Keratinocyte (primary cell): ENCODE measurements at regions not wholly inside any gene's neighbourhood (a gene's known extent, or its start where the extent isn't known, plus 50 kb on each side); places are given as distances from the start of the nearest gene placed in this dataset.

Experiments used
- EZH2 ChIP-seq: IDR thresholded peaks from one replicate; pipeline ENCODE4 v1.6.1; 2012; ENCODE audit warnings: inconsistent platforms, mild to moderate bottlenecking, low read length, moderate library complexity
- TF ChIP-seq, protein P1 (sequence below), 3 experiments: IDR thresholded peaks in 1 of 3; conservative IDR thresholded peaks in 1 of 3; optimal IDR thresholded peaks in 1 of 3; 2 replicates in 2 of 3; 3 replicates in 1 of 3; pipeline versions ENCODE3 to v1.5.1; 2011; ENCODE audit warnings: low read length in 3 of 3, mild to moderate bottlenecking in 3 of 3, moderate library complexity in 2 of 3, control low read depth in 1 of 3, inconsistent platforms in 1 of 3; ENCODE audit not compliant: insufficient read depth in 2 of 3; ENCODE audit errors: extremely low read depth in 1 of 3

DNA sequence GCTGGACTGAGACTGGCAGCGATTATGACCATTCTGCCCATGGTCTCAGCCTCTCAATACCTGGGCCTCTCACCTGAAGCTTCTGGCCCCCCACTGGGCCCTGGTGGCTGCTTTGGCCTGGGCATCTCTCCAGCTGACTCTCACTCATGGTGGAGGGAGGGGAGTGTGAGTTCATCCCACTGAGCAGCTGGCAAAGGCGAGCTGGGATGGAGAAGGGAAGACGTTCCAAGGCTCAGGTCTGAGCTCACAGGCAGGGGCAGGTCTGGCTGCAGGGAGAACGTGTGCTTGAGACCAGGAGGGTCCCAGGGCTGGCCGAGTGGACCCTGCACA, 103.5 kb downstream of the TMEM121 start:
- TF ChIP-seq, protein P1, sequence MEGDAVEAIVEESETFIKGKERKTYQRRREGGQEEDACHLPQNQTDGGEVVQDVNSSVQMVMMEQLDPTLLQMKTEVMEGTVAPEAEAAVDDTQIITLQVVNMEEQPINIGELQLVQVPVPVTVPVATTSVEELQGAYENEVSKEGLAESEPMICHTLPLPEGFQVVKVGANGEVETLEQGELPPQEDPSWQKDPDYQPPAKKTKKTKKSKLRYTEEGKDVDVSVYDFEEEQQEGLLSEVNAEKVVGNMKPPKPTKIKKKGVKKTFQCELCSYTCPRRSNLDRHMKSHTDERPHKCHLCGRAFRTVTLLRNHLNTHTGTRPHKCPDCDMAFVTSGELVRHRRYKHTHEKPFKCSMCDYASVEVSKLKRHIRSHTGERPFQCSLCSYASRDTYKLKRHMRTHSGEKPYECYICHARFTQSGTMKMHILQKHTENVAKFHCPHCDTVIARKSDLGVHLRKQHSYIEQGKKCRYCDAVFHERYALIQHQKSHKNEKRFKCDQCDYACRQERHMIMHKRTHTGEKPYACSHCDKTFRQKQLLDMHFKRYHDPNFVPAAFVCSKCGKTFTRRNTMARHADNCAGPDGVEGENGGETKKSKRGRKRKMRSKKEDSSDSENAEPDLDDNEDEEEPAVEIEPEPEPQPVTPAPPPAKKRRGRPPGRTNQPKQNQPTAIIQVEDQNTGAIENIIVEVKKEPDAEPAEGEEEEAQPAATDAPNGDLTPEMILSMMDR (optimal IDR thresholded peaks at IDR 0.05 in 1 of 3, IDR thresholded peaks at IDR 0.05 in 1 of 3, conservative IDR thresholded peaks at IDR 0.05 in 1 of 3; ENCODE audit: extremely low read depth in 1 of 3, insufficient read depth in 2 of 3, low read length in 3 of 3): no peak
- no peak for TF ChIP-seq EZH2
